ENCODE measurements at regions not wholly inside any gene's neighbourhood (a gene's known extent, or its start where the extent isn't known, plus 50 kb on each side); places are given as distances from the start of the nearest gene placed in this dataset.

DNA sequence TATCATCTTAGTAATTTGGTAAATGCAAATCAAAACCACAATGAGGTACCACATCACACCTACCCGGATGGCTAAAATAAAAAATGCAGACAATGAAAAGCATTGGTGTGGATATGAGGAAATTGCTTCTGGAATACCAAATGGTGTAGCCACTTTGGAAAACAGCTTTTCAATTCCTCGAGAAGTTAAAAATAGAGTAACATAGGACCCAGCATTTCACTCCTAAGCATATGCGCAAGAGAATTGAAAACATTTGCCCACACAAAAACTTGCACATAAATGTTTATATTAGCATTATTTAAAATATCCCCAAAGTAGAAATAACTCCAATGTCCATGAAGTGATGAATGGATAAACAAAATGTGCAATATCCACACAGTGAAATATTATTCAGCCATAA lies 608.7 kb downstream of the ISL1 start:
- TF ChIP-seq CTCF (IDR thresholded peaks at IDR 0.05) = no peak
- TF ChIP-seq ZFX (IDR thresholded peaks at IDR 0.05; ENCODE audit: borderline replicate concordance) = no peak
